PC-9 (cell line): ENCODE measurements at regions not wholly inside any gene's neighbourhood (a gene's known extent, or its start where the extent isn't known, plus 50 kb on each side); places are given as distances from the start of the nearest gene placed in this dataset.
A peak's percentile ranks its signal among the peaks of the same experiment; 100 is the strongest.

Experiments used
- BruUV-seq: library from RNA; stranded (reverse); fragments of 400-500 nt; replicated peaks from 2 replicates; lab custom pipeline; 2021; lab: Mats Ljungman, UMichigan
- CTCF ChIA-PET: fragments of 300-600 bp; sonication (Branson Sonifier 250); formaldehyde crosslinking; loops from one replicate; lab custom pipeline; 2022; ENCODE audit warnings: antibody characterized with exemption; lab: Charles Lee
- POLR2A ChIA-PET: fragments of 300-600 bp; sonication (Branson Sonifier 250); formaldehyde crosslinking; loops from one replicate; lab custom pipeline; 2022; ENCODE audit warnings: antibody characterized with exemption; ENCODE audit not compliant: unreplicated experiment; lab: Charles Lee
- DNase-seq, 2 experiments: peaks; one replicate each; pipeline versions ENCODE4 v3.0.0 to v3.0.0-alpha.2; 2015 to 2022; ENCODE audit warnings: mixed read lengths in 1 of 2
- H2AFZ ChIP-seq: fragments of 200-600 bp; sonication (generic); 2 replicates; pipeline ENCODE4 v1.8.1; 2017; ENCODE audit warnings: antibody characterized with exemption
- H3F3A ChIP-seq: fragments of 200-600 bp; sonication (generic); 2 replicates; pipeline ENCODE4 v1.8.1; 2017; ENCODE audit warnings: antibody characterized with exemption, mild to moderate bottlenecking, low read depth; ENCODE audit not compliant: insufficient read depth
- H3K27ac ChIP-seq: fragments of 200-600 bp; sonication (generic); 2 replicates; pipeline ENCODE4 v1.6.1; 2016; ENCODE audit warnings: mixed run types
- H3K27me3 ChIP-seq: fragments of 200-600 bp; sonication (generic); 2 replicates; pipeline ENCODE4 v1.6.1; 2016; ENCODE audit warnings: low read depth, mixed run types; ENCODE audit not compliant: insufficient read depth
- H3K36me3 ChIP-seq: fragments of 200-600 bp; sonication (generic); 2 replicates; pipeline ENCODE4 v1.6.1; 2016; ENCODE audit warnings: low read depth, mixed run types
- H3K4me1 ChIP-seq: fragments of 200-600 bp; sonication (generic); replicated peaks from 2 replicates; pipeline ENCODE4 v1.6.1; 2016; ENCODE audit warnings: mixed run types; ENCODE audit not compliant: insufficient read depth
- H3K4me2 ChIP-seq: fragments of 200-600 bp; sonication (generic); 2 replicates; pipeline ENCODE4 v1.6.1; 2017; ENCODE audit warnings: mixed run types
- H3K4me3 ChIP-seq: fragments of 200-600 bp; sonication (generic); 2 replicates; pipeline ENCODE4 v1.6.1; 2016; ENCODE audit warnings: mixed run types
- H3K79me2 ChIP-seq: fragments of 200-600 bp; sonication (generic); 2 replicates; pipeline ENCODE4 v1.6.1; 2017; ENCODE audit warnings: low read depth, mixed run types
- H3K9me2 ChIP-seq: fragments of 200-600 bp; sonication (generic); 2 replicates; pipeline ENCODE4 v1.8.1; 2017; ENCODE audit warnings: mild to moderate bottlenecking; ENCODE audit not compliant: insufficient read depth
- H3K9me3 ChIP-seq: fragments of 200-600 bp; sonication (generic); 2 replicates; pipeline ENCODE4 v1.8.1; 2016; ENCODE audit warnings: low read depth; ENCODE audit not compliant: insufficient read depth
- H4K20me1 ChIP-seq: fragments of 200-600 bp; sonication (generic); 2 replicates; pipeline ENCODE4 v1.8.1; 2017; ENCODE audit not compliant: insufficient read depth
- EZH2 ChIP-seq: fragments of 200-600 bp; sonication (generic); IDR thresholded peaks from 2 replicates; pipeline ENCODE4 v1.8.0; 2017; ENCODE audit warnings: antibody characterized with exemption, low read depth
- intact Hi-C: fragments of 100-400 bp; cut with micrococcal nuclease; formaldehyde crosslinking; loops from one replicate; pipeline ENCODE4 v1.10.0; 2022; ENCODE audit not compliant: unreplicated experiment
- TF ChIP-seq, protein P1 (sequence below): fragments of 200-600 bp; sonication (generic); conservative IDR thresholded peaks from 2 replicates; pipeline ENCODE4 v1.6.1; 2017; ENCODE audit warnings: mixed run types, antibody characterized with exemption, mild to moderate bottlenecking, moderate library complexity

DNA sequence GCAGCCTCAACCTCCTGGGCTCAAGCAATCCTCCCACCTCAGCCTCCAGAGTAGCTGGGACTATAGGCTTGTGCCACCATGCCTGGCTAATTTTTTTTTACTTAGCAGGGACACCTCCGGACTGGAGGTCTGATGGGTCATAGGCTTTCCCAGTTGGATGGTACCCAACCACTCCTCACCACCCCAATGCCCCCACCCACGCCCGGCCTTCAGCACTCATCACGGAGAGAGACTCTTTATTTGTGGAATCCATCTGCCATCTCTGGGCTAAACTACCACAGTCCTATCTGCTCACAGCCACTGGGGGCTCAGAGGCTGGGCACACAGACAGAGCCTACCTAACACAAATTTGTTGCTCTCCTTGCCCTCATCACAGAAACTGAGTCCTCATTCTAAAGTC, 58.3 kb upstream of the STXBP1 start:
- POLR2A ChIA-PET, result interaction anchor here (0.7 kb wide), 1 partner anchor 9 kb away, joined by 4 read pairs; no protein-coding TSS in a partner anchor
- no peak for DNase-seq
- no peak overlapping the region for H3K27ac ChIP-seq
- no peak overlapping the region for H3K4me2 ChIP-seq
- intact Hi-C loops, result no loop called here
- peaks cover 48% of the 10 kb centered on the region for H3K4me1 ChIP-seq
- no peak overlapping the region for H3K4me3 ChIP-seq
- no peaks in the 10 kb centered on the region for H3K9me2 ChIP-seq
- CTCF ChIA-PET, result no interaction called here
- H4K20me1 ChIP-seq, result peaks cover 53% of the 10 kb centered on the region
- H3K79me2 ChIP-seq, result peaks cover 97% of the 10 kb centered on the region
- no peaks in the 10 kb centered on the region for H3K27me3 ChIP-seq
- H3K9me3 ChIP-seq, result no peaks in the 10 kb centered on the region
- no peak for TF ChIP-seq EZH2
- TF ChIP-seq, protein P1, sequence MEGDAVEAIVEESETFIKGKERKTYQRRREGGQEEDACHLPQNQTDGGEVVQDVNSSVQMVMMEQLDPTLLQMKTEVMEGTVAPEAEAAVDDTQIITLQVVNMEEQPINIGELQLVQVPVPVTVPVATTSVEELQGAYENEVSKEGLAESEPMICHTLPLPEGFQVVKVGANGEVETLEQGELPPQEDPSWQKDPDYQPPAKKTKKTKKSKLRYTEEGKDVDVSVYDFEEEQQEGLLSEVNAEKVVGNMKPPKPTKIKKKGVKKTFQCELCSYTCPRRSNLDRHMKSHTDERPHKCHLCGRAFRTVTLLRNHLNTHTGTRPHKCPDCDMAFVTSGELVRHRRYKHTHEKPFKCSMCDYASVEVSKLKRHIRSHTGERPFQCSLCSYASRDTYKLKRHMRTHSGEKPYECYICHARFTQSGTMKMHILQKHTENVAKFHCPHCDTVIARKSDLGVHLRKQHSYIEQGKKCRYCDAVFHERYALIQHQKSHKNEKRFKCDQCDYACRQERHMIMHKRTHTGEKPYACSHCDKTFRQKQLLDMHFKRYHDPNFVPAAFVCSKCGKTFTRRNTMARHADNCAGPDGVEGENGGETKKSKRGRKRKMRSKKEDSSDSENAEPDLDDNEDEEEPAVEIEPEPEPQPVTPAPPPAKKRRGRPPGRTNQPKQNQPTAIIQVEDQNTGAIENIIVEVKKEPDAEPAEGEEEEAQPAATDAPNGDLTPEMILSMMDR, result no peak
- H3F3A ChIP-seq, result peaks cover 44% of the 10 kb centered on the region
- H2AFZ ChIP-seq, result no peak overlapping the region
- peaks cover 6% of the 10 kb centered on the region for H3K36me3 ChIP-seq
- BruUV-seq, result no TSS peak

DNA sequence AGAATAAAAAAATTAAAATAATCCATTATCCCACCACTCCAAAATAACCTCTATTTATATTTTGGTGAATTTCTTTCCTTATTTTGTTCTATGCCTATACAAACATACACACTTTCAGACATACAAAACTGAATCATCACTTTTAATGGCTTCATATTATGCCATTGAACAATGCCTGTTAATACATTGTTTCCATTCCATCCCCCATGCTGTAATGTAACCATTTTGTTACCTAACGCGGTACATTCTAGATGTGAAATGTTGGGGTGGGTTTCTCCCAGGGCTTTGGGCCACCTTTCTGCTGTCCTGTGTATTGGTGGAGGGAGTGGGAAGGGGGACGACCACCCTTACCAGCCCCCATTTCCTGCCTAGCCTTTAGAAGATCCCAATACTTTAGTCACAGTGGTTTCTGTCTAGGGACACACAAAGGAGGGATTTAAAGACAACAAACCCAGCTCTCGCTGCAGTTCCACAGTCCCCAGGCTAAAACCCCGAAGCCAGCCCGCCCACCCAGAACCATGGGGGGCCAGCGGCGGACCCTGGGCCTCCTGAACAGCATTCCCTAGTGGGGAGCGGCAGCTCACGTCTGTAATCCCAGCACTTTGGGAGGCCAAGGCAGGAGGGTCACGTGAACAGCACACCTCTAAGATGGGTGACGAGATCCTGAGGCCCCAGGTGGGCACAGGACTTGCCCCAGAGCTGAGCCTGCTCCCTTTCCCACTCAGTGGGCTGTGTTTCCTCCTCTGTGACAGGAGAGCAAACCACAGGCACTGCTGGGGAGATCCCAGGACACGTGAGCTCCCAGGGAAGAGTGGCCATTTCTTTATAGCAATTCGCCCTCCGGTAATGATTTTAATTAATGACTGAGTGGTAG, 56.9 kb upstream of the STXBP1 start:
- Histone ChIP-seq H3F3A (peaks cover 44% of the 10 kb centered on the region), H3K4me3 (no peak overlapping the region), H3K4me2 (peak overlapping the region; percentile 71), H3K27ac (peak overlapping the region; percentile 74), H4K20me1 (peaks cover 46% of the 10 kb centered on the region), H3K4me1 (peaks cover 62% of the 10 kb centered on the region), H3K9me3 (no peaks in the 10 kb centered on the region), H3K9me2 (no peaks in the 10 kb centered on the region), H3K36me3 (peaks cover 18% of the 10 kb centered on the region), H3K79me2 (peaks cover 97% of the 10 kb centered on the region), H3K27me3 (no peaks in the 10 kb centered on the region), H2AFZ (no peak overlapping the region)
- TF ChIP-seq, protein P1, result no peak
- TF ChIP-seq EZH2, result no peak
- intact Hi-C loops, result no loop called here
- DNase-seq, result no peak
- CTCF ChIA-PET, result interaction anchor here (0.7 to 1.0 kb wide), 3 partner anchors 30 to 179 kb away, joined by 3 to 4 read pairs (median 3); no protein-coding TSS in a partner anchor
- no TSS peak for BruUV-seq
- POLR2A ChIA-PET, result interaction anchor here (0.5 to 0.9 kb wide), 3 partner anchors 10 to 57 kb away, joined by 3 to 5 read pairs (median 3); no protein-coding TSS in a partner anchor

DNA sequence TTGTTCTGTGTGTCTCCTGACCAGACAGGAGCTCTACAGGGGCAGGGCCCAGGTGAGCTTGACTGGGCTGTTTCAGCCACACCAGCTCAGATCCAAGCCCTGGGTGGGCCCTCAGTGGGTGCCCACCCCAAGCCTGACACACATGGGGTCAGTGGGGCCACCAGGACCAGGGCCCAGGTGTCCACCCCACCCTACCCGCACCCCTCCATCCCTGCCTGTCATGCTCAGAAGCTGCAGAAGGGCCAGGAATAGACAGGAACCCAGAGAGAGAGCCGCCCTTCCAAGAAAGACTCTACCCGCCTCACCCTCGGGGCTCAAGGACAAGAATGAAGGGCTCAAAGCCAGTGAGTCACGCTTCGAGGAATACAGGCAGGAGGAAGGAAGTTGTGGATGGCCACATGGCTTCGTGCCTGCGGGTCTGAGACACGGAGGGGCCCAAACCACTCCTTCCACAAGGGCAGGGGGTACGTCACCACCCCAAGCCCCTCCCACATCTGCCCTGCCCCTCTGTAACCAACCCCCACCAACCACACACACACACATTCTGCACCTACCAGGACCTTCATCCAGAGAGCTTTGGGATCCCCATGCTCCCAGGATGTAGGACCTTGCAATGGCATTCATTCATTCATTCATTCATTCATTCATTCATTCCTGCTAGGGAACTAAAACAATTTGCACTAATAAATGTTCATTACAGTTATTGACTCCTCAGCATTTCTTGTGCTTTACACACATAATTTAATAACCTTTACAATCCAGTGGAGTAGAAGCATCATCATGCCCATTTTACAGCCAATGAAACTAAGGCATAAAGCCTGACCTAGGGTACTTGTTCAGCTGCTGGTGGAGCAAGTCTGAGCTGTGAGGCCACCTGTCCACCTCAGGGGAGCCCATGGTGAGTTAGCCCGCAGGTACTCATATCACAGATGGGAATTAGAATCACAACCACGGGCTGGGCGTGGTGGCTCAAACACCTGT, 55.9 kb upstream of the STXBP1 start:
- TF ChIP-seq EZH2, result no peak
- TF ChIP-seq, protein P1, result no peak
- no peaks in the 10 kb centered on the region for H3K9me3 ChIP-seq
- H3K9me2 ChIP-seq, result no peaks in the 10 kb centered on the region
- no peak overlapping the region for H2AFZ ChIP-seq
- H4K20me1 ChIP-seq, result peaks cover 38% of the 10 kb centered on the region
- H3F3A ChIP-seq, result peaks cover 44% of the 10 kb centered on the region
- intact Hi-C loops, result loop anchor here (1.0 kb wide), 3 partner anchors 11 to 34 kb away; no protein-coding TSS in a partner anchor
- H3K4me1 ChIP-seq, result peaks cover 71% of the 10 kb centered on the region
- ChIA-PET POLR2A (interaction anchor here (0.6 to 0.9 kb wide), 4 partner anchors 11 to 58 kb away, joined by 3 to 17 read pairs (median 6); no protein-coding TSS in a partner anchor), CTCF (interaction anchor here (0.6 to 1.0 kb wide), 3 partner anchors 29 to 603 kb away, joined by 3 to 6 read pairs (median 4); no protein-coding TSS in a partner anchor)
- no peak overlapping the region for H3K4me3 ChIP-seq
- peaks cover 97% of the 10 kb centered on the region for H3K79me2 ChIP-seq
- H3K27me3 ChIP-seq, result no peaks in the 10 kb centered on the region
- peak overlapping the region; percentile 74 for H3K27ac ChIP-seq
- H3K4me2 ChIP-seq, result peak overlapping the region; percentile 71
- peaks cover 27% of the 10 kb centered on the region for H3K36me3 ChIP-seq
- TSS peak; percentile 17 for BruUV-seq
- peak; percentile 94 for DNase-seq
